ENCODE measurements at regions not wholly inside any gene's neighbourhood (a gene's known extent, or its start where the extent isn't known, plus 50 kb on each side); places are given as distances from the start of the nearest gene placed in this dataset.

DNA sequence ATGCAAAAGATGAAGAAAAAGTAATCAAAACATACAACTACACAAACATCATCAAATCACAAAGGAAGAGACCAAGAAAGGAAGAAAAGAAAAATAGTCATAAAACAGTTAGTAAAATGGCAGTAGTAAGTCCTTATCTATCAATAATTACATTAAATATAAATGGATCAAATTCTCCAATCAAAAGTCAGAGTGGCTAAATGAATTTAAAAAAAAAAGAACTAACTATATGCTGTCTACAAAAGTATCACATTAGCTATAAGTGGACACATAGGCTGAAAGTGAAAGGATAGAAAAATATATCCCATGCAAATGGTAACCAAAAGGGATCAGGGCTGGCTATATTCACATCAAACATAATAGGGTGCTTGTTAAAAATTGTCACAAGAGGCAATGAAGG is 116.5 kb downstream of the NOL4 start:
- Histone ChIP-seq H3K36me3 (ENCODE audit: insufficient read depth, low read length, poor library complexity, severe bottlenecking) (peaks cover 5% of the 10 kb centered on the region), H3K27ac (ENCODE audit: low read depth, low read length, poor library complexity, severe bottlenecking) (no peak overlapping the region), H3K9me3 (ENCODE audit: low read depth, low read length, poor library complexity, severe bottlenecking) (peaks cover 15% of the 10 kb centered on the region), H3K27me3 (replicated peaks; ENCODE audit: insufficient read depth, low read depth, low read length, poor library complexity) (no peaks in the 10 kb centered on the region), H3K4me1 (ENCODE audit: insufficient read depth, low read length, poor library complexity, severe bottlenecking) (no peaks in the 10 kb centered on the region), H3K4me3 (ENCODE audit: low read depth, low read length, poor library complexity, severe bottlenecking) (no peak overlapping the region)
- TF ChIP-seq, protein P1, sequence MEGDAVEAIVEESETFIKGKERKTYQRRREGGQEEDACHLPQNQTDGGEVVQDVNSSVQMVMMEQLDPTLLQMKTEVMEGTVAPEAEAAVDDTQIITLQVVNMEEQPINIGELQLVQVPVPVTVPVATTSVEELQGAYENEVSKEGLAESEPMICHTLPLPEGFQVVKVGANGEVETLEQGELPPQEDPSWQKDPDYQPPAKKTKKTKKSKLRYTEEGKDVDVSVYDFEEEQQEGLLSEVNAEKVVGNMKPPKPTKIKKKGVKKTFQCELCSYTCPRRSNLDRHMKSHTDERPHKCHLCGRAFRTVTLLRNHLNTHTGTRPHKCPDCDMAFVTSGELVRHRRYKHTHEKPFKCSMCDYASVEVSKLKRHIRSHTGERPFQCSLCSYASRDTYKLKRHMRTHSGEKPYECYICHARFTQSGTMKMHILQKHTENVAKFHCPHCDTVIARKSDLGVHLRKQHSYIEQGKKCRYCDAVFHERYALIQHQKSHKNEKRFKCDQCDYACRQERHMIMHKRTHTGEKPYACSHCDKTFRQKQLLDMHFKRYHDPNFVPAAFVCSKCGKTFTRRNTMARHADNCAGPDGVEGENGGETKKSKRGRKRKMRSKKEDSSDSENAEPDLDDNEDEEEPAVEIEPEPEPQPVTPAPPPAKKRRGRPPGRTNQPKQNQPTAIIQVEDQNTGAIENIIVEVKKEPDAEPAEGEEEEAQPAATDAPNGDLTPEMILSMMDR (conservative IDR thresholded peaks at IDR 0.05; ENCODE audit: low read depth, low read length) = no peak
- no peak for TF ChIP-seq EZH2 (IDR thresholded peaks at IDR 0.05; ENCODE audit: borderline replicate concordance, low read depth, low read length, poor library complexity, severe bottlenecking)
- POLR2A ChIA-PET (ENCODE audit: low non-redundant PET) = no interaction called here
- intact Hi-C loops (cut with micrococcal nuclease; ENCODE audit: unreplicated experiment) = no loop called here
- BruUV-seq (replicated peaks) = no TSS peak
- DNase-seq (ENCODE audit: low spot score) = no peak
- CTCF ChIA-PET = no interaction called here

DNA sequence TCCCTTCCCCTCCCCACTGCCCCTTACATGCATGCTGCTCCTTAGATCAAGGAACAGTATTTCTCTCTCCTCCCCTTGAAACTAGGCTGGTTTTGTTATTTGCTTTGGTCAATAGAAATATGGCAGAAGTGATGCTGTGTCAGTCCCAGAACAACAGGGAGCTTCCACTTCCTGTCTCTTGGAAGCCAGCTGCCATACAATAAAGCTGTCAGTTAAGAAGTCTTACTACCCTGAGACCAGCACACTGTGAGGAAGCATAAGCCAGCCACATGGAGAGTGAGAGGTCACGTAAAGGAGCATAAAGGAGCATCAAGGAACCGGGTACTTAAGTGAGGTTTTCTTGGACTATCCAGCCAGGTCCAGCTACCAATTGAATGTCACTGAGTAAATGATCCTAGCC is 126.6 kb downstream of the NOL4 start:
- Histone ChIP-seq H3K36me3 (ENCODE audit: insufficient read depth, low read length, poor library complexity, severe bottlenecking) (no peaks in the 10 kb centered on the region), H3K4me1 (ENCODE audit: insufficient read depth, low read length, poor library complexity, severe bottlenecking) (peaks cover 8% of the 10 kb centered on the region), H3K4me3 (ENCODE audit: low read depth, low read length, poor library complexity, severe bottlenecking) (no peak overlapping the region), H3K27ac (ENCODE audit: low read depth, low read length, poor library complexity, severe bottlenecking) (no peak overlapping the region), H3K9me3 (ENCODE audit: low read depth, low read length, poor library complexity, severe bottlenecking) (no peaks in the 10 kb centered on the region), H3K27me3 (replicated peaks; ENCODE audit: insufficient read depth, low read depth, low read length, poor library complexity) (no peaks in the 10 kb centered on the region)
- ChIA-PET CTCF (no interaction called here), POLR2A (ENCODE audit: low non-redundant PET) (no interaction called here)
- intact Hi-C loops (cut with micrococcal nuclease; ENCODE audit: unreplicated experiment) = no loop called here
- TF ChIP-seq, protein P1 (conservative IDR thresholded peaks at IDR 0.05; ENCODE audit: low read depth, low read length) = no peak
- TF ChIP-seq EZH2 (IDR thresholded peaks at IDR 0.05; ENCODE audit: borderline replicate concordance, low read depth, low read length, poor library complexity, severe bottlenecking) = no peak
- peak; percentile 44 for DNase-seq (ENCODE audit: low spot score)
- no TSS peak for BruUV-seq (replicated peaks)

DNA sequence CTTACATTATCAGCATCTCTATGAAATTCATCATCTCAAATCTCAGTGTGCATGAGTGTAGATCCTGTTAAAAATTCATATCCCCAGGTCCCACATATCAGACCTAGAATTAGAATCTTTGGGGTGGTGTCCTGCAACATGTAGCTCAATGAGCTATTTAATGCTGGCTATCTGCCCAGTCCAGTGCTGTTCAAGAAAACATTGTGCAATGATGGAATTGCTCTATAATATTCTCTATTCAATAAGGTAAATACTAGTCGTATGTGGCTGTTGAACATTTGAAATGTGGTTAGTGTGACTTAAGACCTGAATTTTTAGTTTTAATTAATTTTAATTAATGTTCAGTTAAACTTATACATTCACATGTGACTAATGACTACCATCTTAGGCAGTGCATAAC is 127.4 kb downstream of the NOL4 start:
- H3K36me3 ChIP-seq (ENCODE audit: insufficient read depth, low read length, poor library complexity, severe bottlenecking) = no peaks in the 10 kb centered on the region
- H3K4me3 ChIP-seq (ENCODE audit: low read depth, low read length, poor library complexity, severe bottlenecking) = no peak overlapping the region
- intact Hi-C loops (cut with micrococcal nuclease; ENCODE audit: unreplicated experiment) = no loop called here
- TF ChIP-seq, protein P1 (conservative IDR thresholded peaks at IDR 0.05; ENCODE audit: low read depth, low read length) = no peak
- TF ChIP-seq EZH2 (IDR thresholded peaks at IDR 0.05; ENCODE audit: borderline replicate concordance, low read depth, low read length, poor library complexity, severe bottlenecking) = no peak
- H3K9me3 ChIP-seq (ENCODE audit: low read depth, low read length, poor library complexity, severe bottlenecking) = no peaks in the 10 kb centered on the region
- CTCF ChIA-PET = no interaction called here
- BruUV-seq (replicated peaks) = no TSS peak
- no peaks in the 10 kb centered on the region for H3K27me3 ChIP-seq (replicated peaks; ENCODE audit: insufficient read depth, low read depth, low read length, poor library complexity)
- no peak overlapping the region for H3K27ac ChIP-seq (ENCODE audit: low read depth, low read length, poor library complexity, severe bottlenecking)
- peaks cover 8% of the 10 kb centered on the region for H3K4me1 ChIP-seq (ENCODE audit: insufficient read depth, low read length, poor library complexity, severe bottlenecking)
- POLR2A ChIA-PET (ENCODE audit: low non-redundant PET) = no interaction called here
- DNase-seq (ENCODE audit: low spot score) = no peak

Data from A673 (cell line).